SK-N-MC (cell line): ENCODE measurements at regions not wholly inside any gene's neighbourhood (a gene's known extent, or its start where the extent isn't known, plus 50 kb on each side); places are given as distances from the start of the nearest gene placed in this dataset.

Source experiments
- DNase-seq: peaks from one replicate; pipeline ENCODE4 v3.0.0-alpha.2; 2011; ENCODE audit warnings: low read depth, low spot score
- H3K27ac ChIP-seq: fragments of 200-600 bp; sonication (generic); 2 replicates; pipeline ENCODE4 v1.5.1; 2016; ENCODE audit warnings: mixed run types
- H3K36me3 ChIP-seq: fragments of 200-600 bp; sonication (generic); 2 replicates; pipeline ENCODE4 v1.6.1; 2017; ENCODE audit warnings: antibody characterized with exemption, low read length, mixed read lengths; ENCODE audit not compliant: insufficient read depth
- H3K4me3 ChIP-seq: fragments of 200-600 bp; sonication (generic); 2 replicates; pipeline ENCODE4 v1.5.1; 2016
- H3K9ac ChIP-seq: fragments of 200-600 bp; sonication (generic); 2 replicates; pipeline ENCODE4 v1.8.0; 2017; ENCODE audit warnings: mixed run types, mixed read lengths; ENCODE audit not compliant: insufficient read length
- H3K9me3 ChIP-seq: fragments of 200-600 bp; sonication (generic); 2 replicates; pipeline ENCODE4 v1.6.1; 2017; ENCODE audit warnings: low read depth, mild to moderate bottlenecking, antibody characterized with exemption, low read length, moderate library complexity, mixed read lengths
- EZH2 ChIP-seq: fragments of 200-600 bp; sonication (generic); IDR thresholded peaks from one replicate; pipeline ENCODE4 v1.6.1; 2017; ENCODE audit warnings: antibody characterized with exemption
- FOXP2 ChIP-seq: optimal IDR thresholded peaks from 2 replicates; pipeline ENCODE3; 2011; ENCODE audit warnings: mild to moderate bottlenecking, moderate library complexity; ENCODE audit not compliant: insufficient read depth; ENCODE audit errors: extremely low read length, control extremely low read depth
- POLR2AphosphoS5 ChIP-seq: IDR thresholded peaks from 2 replicates; pipeline ENCODE4 v1.6.1; 2012; ENCODE audit warnings: mild to moderate bottlenecking, low read depth, low read length, borderline replicate concordance

DNA sequence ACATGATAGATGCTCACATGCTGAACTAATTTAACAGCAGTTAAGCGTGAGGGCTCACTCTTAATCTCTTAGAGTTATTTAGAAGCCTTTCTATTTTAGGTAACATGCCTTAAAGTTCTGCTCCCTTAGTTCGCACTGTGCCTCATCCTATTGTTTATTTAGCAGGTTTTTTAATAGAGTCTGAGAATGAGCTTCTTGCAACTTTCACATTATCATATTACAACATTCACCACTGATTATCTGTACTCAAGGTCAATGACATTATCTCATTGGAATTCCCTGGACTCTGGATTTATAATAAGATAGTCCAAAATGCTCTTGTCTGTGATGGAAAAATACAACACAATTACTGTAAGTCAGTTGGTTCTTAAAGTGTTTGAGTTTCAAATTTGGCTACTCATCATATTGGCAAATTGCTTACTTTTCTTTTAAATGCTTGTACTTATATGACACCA is 183.6 kb upstream of the SLC38A2 start:
- Histone ChIP-seq H3K36me3 (no peaks in the 10 kb centered on the region), H3K9ac (peak overlapping the region; percentile 74), H3K27ac (peak overlapping the region; percentile 99), H3K4me3 (peak overlapping the region; percentile 72), H3K9me3 (no peaks in the 10 kb centered on the region)
- DNase-seq = no peak
- no peak for TF ChIP-seq POLR2AphosphoS5
- no peak for TF ChIP-seq EZH2
- no peak for TF ChIP-seq FOXP2

- DNase-seq = peak; percentile 90
- no peaks in the 10 kb centered on the region for H3K9me3 ChIP-seq
- peak overlapping the region; percentile 74 for H3K9ac ChIP-seq
- no peak for TF ChIP-seq FOXP2
- peak; percentile 24; the same call in 1 of the 2 replicates for TF ChIP-seq POLR2AphosphoS5
- no peak for TF ChIP-seq EZH2
- H3K27ac ChIP-seq = peak overlapping the region; percentile 99
- H3K36me3 ChIP-seq = no peaks in the 10 kb centered on the region
- H3K4me3 ChIP-seq = peak overlapping the region; percentile 72
Measured at GRCh38 chr12:46555406-46555852, 182.9 kb upstream of the SLC38A2 start.

GRCh38 chr12:46554460-46554859 is 181.9 kb upstream of the SLC38A2 start:
- H3K4me3 ChIP-seq = peak overlapping the region; percentile 72
- TF ChIP-seq POLR2AphosphoS5 (no peak), FOXP2 (no peak), EZH2 (no peak)
- no peaks in the 10 kb centered on the region for H3K9me3 ChIP-seq
- no peaks in the 10 kb centered on the region for H3K36me3 ChIP-seq
- no peak for DNase-seq
- peak overlapping the region; percentile 99 for H3K27ac ChIP-seq
- peak overlapping the region; percentile 40 for H3K9ac ChIP-seq

GRCh38 chr12:46553911-46554310 is 181.3 kb upstream of the SLC38A2 start:
- TF ChIP-seq FOXP2 = no peak
- TF ChIP-seq EZH2 = no peak
- TF ChIP-seq POLR2AphosphoS5 = no peak

DNA sequence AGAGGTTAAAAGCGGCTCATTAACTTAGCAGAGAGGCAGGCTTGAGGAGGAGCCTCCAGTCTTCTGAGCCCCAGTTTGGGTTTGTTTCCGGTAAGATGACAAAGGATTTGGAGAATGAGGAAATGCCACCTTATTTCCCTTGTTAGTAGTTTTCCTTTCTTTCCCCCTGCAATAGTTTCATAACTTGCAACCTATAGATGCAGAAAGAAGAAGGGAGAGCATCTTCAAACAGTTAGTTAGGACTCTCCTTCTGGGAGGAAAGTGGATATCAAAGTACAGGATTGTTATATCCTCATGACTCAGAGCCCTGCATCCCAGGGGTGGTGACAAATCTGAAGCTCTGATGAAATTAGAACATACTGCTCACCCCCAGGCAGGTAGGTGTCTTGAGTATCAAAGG is 180.7 kb upstream of the SLC38A2 start:
- Histone ChIP-seq H3K4me3 (no peak overlapping the region), H3K9ac (no peak overlapping the region), H3K9me3 (no peaks in the 10 kb centered on the region), H3K36me3 (no peaks in the 10 kb centered on the region), H3K27ac (peak overlapping the region; percentile 99; the same call in 1 of the 2 replicates)
- DNase-seq = no peak
- no peak for TF ChIP-seq FOXP2

More at GRCh38 chr12:46553911-46554310, 181.3 kb upstream of the SLC38A2 start:
- Histone ChIP-seq H3K9me3 (no peaks in the 10 kb centered on the region), H3K36me3 (no peaks in the 10 kb centered on the region), H3K9ac (peak overlapping the region; percentile 40), H3K27ac (peak overlapping the region; percentile 99), H3K4me3 (peak overlapping the region; percentile 72)
- no peak for DNase-seq

DNA sequence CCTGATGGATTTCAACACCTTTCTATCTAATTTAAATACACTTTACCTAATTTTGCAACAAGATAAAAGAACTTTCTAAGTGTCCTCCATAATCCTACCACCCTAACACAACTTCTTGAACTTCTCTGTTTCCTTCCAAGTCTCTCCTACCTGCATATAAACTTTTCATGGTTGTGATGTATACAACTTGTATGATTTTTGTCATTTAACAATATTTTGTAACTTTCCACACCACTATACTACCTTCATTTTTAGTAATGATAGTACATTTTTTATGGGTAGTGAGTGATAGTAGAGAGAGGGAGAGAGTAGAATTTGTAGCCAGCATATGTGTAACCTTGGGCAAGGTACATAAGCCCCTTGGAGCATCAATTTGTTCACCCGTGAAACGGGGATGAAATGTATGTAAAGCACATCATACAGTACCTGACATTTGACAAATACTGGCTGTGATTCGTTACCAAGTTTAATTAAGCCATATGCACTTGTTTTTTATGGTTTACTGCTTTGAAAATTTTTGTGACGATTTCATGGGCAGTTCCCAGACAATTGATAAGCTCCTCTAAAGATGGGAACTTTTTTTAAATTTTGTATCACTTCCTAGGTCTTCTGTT is 177.8 kb upstream of the SLC38A2 start:
- H3K4me3 ChIP-seq = no peak overlapping the region
- no peaks in the 10 kb centered on the region for H3K36me3 ChIP-seq
- peak overlapping the region; percentile 99 for H3K27ac ChIP-seq
- TF ChIP-seq FOXP2 (no peak), POLR2AphosphoS5 (no peak)
- DNase-seq = no peak
- H3K9ac ChIP-seq = peak overlapping the region; percentile 29
- H3K9me3 ChIP-seq = no peaks in the 10 kb centered on the region

DNA sequence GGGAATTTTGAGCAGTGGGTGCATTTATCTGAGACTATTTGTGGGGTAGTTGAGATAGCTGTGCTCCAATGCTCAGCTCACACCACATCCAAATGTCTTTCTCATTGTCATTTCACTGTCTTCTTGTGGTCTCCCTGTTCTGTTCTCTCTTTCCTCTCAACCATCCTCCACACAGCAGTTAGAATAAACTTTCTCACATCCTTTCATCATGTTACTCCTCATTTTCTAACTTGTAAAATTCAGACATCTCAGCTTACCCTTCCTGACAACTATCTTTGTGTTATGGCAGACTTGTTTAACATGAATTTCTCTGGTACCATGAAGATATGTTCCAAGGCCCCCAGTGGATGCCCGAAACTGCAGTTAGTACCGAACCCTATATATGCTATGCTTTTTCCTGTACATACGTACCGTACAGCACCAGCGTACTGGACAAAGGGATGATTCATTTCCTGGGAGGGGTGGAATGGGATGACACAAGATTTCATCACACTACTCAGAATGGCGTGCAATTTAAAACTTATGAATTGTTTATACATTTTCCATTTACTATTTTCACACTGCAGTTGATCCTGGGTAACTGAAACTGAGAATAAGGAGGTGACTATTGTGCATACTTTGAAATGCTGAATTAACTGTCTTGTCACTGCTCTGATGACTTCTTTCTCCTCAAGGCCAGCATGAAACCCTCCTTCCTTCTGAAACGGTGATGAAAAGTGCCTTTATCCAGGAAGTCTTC is 177.1 kb upstream of the SLC38A2 start:
- H3K27ac ChIP-seq = peak overlapping the region; percentile 99
- TF ChIP-seq EZH2 (no peak), POLR2AphosphoS5 (no peak), FOXP2 (no peak)
- H3K9ac ChIP-seq = peak overlapping the region; percentile 59
- DNase-seq = no peak
- H3K36me3 ChIP-seq = no peaks in the 10 kb centered on the region
- H3K9me3 ChIP-seq = no peaks in the 10 kb centered on the region
- peak overlapping the region; percentile 32; the same call in 1 of the 2 replicates for H3K4me3 ChIP-seq

DNA sequence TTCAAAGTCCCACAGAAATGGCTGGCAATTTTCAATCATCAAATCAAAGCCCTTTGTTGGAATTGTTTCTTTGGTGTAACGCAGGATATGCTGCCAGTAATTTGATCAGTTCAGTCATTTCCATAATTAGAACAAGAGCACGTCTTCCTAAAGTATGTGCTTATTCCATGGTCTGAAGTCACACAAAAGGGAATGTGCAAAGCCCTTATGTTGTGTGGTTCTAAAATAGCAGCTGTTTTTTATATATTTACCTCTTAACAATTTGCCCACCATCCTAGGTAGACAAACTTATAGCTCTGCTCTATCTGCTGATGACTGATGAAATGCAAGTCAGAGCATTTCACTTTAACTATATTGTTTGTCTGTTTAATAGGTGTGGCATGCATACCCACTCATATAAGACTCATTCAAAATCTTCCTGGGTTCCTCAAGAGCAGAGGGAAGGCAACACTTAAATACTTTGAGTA is 176.1 kb upstream of the SLC38A2 start:
- Histone ChIP-seq H3K9ac (peak overlapping the region; percentile 69), H3K9me3 (no peaks in the 10 kb centered on the region), H3K4me3 (peak overlapping the region; percentile 59), H3K36me3 (no peaks in the 10 kb centered on the region), H3K27ac (peak overlapping the region; percentile 99)
- no peak for TF ChIP-seq EZH2
- TF ChIP-seq POLR2AphosphoS5 = no peak
- no peak for TF ChIP-seq FOXP2
- DNase-seq = no peak
